ENCODE measurements at regions not wholly inside any gene's neighbourhood (a gene's known extent, or its start where the extent isn't known, plus 50 kb on each side); places are given as distances from the start of the nearest gene placed in this dataset.

- TF ChIP-seq EZH2 (IDR thresholded peaks at IDR 0.05; ENCODE audit: borderline replicate concordance, low read length) (no peak), CTCF (IDR thresholded peaks at IDR 0.05; ENCODE audit: low read length) (no peak)
These were observed 300.5 kb downstream of the NR2F1-AS1 start for GRCh38 chr5:93280518-93280917.

Data from OCI-LY1 (cell line).